ENCODE measurements at regions not wholly inside any gene's neighbourhood (a gene's known extent, or its start where the extent isn't known, plus 50 kb on each side); places are given as distances from the start of the nearest gene placed in this dataset.

DNA sequence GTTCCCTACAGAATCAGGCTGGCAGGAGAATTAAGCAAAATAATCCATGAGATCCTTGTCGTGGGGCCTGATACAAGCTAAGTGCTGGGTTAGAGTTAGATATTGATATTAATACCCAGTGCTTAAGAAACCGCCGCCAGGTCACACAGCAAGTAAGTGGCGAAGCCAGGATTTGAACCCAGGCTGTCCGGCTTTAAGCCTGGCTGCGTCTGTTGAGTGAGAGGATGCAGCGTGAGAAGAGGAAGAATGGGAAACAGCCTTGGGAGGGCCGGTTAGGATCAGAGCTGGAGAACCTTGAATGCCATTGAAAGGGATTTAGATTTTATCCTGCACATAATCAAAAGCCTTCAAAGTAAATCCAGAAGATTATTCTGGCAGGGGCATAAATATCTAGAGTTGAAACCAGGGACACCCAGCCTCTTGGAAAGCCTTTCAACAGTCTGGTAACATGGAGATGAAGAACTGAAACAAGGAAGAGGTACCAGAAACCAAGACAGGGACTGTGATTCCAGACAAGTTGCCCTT is 64.8 kb upstream of the HELT start:
- no peak for TF ChIP-seq CHD2 (IDR thresholded peaks at IDR 0.05; ENCODE audit: low read length, partially characterized antibody)
- TF ChIP-seq, protein P1, sequence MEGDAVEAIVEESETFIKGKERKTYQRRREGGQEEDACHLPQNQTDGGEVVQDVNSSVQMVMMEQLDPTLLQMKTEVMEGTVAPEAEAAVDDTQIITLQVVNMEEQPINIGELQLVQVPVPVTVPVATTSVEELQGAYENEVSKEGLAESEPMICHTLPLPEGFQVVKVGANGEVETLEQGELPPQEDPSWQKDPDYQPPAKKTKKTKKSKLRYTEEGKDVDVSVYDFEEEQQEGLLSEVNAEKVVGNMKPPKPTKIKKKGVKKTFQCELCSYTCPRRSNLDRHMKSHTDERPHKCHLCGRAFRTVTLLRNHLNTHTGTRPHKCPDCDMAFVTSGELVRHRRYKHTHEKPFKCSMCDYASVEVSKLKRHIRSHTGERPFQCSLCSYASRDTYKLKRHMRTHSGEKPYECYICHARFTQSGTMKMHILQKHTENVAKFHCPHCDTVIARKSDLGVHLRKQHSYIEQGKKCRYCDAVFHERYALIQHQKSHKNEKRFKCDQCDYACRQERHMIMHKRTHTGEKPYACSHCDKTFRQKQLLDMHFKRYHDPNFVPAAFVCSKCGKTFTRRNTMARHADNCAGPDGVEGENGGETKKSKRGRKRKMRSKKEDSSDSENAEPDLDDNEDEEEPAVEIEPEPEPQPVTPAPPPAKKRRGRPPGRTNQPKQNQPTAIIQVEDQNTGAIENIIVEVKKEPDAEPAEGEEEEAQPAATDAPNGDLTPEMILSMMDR (IDR thresholded peaks at IDR 0.05), result no peak
- TF ChIP-seq YY1 (IDR thresholded peaks at IDR 0.05; ENCODE audit: low read depth), result no peak
- no peak for TF ChIP-seq POLR2AphosphoS5 (IDR thresholded peaks at IDR 0.05; ENCODE audit: low read depth, low read length)

All from SK-N-SH (cell line).